GM21423 (cell line): ENCODE measurements at regions not wholly inside any gene's neighbourhood (a gene's known extent, or its start where the extent isn't known, plus 50 kb on each side); places are given as distances from the start of the nearest gene placed in this dataset.
A peak's percentile ranks its signal among the peaks of the same experiment; 100 is the strongest.
"Not testable (repeated sequence)": the region's sequence is repeated elsewhere in the genome, so short reads cannot be mapped to it uniquely, and the experiment has no call there.

ENCODE experiments used
- ATAC-seq: cut with Tn5 transposase; IDR thresholded peaks from one replicate; pipeline ENCODE4 v1.9.1; 2021; ENCODE audit warnings: mild to moderate bottlenecking, moderate library complexity; ENCODE audit not compliant: unreplicated experiment

DNA sequence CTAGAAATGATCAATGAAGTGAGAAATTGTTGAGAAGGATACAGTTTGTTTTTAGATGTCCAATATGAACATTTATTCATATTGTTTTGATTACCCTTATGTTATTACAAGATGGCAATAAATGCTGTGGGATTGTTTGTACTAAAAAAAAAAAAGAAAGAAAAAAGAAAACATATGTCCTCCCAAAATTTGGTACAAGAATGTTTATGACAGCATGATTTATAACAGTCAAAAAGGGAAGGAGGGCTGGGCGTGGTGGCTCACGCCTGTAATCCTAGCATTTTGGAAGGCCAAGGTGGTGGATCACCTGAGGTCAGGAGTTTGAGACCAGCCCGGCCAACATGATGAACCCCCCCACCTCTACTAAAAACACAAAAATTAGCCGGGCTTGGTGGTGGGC lies 78.5 kb upstream of the ID2 start:
- not testable (repeated sequence) for ATAC-seq

DNA sequence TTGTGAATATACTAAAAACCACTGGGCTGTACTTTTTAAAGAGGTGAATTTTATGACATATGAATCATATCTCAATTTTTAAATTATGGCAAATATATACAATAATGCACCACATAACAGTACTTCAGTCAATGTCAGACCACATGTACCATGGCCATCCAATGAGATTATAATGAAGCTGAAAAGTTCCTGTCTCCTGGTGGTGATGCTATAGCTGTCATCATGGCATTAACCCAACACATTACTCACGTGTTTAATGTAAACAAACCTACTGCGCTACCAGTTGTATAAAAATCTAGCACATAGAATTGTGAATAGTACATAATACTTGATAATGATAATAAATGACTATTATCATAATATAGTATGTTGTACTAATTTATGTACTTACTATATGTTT lies 77.6 kb upstream of the ID2 start:
- ATAC-seq, result no peak

DNA sequence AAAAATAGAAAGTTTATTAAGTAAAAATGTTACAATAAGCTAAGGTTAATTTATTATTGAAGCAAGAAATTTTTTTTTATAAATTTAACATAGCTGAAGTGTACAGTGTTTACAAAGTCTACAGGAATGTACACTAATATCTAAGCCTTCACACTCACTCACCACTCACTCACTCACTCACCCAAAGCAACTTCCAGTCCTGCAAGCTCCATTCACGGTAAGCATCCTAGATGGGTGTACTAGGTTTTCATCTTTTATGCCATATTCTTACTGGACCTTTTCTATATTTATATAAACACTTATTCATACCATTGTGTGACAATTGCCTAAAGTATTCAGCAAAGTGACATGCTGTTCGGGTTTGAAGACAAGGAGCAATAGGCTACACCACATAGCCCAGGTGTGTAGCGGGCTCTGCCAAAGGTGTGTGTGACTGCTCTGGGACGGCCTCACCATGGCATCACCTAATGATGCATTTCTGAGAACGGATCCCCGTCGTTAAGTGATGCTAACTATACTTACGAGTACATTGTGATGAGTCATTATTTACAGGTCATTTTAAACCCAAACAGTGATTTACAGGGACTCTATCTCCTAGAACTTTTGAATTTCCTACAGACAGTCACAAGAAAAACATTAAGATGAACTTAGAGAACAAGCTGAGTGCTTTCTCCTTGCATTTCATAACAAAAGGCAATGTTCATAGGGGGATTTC lies 76.3 kb upstream of the ID2 start:
- no peak for ATAC-seq

DNA sequence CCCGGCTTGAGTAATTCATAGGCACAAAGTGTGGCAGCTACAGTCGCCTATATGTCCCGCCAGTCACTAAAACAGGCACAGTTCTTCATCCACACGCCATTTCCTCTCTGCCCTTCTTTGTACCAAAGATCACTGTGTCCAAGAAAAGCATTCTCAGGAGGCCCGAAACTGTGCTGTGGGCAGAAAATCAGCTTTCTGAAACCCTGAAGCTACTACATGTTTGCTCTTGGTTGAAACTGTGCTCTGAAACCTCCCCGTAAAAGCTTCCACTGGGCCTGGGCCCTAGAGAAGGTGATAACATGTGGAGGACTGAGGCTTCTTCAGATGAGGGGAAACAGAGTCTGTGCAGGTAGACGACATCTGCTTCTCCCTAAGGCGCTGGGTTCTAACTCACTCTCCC lies 75.6 kb upstream of the ID2 start:
- peak; percentile 89 for ATAC-seq

DNA sequence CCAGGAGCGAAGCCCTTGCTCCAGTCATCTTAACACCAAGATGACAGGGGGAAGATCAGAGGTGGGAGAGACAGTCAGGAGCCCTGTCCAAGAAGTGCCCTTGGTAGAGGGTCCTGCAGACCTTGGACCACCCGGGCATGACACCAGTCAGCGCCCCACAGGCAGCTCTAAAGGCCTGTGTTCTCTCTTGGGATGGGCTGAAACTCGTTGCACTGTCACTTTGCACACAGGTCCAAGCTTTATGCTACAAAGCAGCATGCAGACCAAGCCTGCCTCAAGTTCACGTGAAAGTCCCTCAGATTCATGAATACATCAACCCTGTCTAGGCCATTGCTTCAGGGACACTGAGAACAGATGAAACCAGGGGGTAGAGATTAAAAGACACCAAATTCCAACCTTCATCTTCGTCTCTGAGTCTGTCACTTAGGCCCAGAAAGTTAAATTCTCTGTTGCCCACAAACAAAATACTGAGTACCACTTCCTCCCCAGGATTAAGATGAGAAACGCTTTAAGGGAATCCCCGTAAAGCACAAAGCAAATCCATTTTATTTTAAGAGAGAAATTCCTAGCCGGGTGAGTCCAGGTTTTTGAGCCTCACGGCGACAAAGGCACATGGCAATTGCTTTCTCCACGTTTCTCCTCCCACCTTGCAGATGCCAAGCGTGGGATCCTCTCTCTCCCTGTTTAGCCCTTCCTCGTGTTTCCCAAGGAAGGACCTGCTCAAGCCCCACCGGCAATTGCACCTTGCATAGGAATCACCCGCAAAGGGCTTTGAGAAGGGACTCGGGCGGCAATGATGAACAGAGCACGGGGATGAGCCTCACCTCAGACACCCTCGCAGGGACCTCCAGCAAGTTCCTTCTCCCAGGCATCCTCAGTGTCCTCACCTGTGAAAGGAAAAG lies 75.0 kb upstream of the ID2 start:
- peak; percentile 15 for ATAC-seq

DNA sequence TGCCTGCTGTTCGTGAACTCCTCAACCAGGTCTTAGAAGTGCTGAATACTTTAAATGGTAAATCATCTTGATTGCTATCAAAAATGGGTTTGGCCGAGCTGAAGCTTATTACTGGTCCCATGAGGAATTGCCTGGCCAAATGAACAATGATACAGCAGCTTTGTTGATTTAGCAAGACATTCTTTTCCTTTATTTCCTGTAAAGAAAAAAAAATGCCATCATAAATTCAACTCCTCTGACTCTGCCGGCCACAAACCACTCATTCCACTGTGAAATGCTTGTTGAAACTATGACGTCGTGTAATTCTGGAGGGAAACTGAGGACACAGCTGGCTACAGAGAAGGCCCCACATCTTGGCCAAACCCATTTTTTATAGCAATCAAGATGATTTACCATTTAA lies 74.2 kb upstream of the ID2 start:
- no peak for ATAC-seq

DNA sequence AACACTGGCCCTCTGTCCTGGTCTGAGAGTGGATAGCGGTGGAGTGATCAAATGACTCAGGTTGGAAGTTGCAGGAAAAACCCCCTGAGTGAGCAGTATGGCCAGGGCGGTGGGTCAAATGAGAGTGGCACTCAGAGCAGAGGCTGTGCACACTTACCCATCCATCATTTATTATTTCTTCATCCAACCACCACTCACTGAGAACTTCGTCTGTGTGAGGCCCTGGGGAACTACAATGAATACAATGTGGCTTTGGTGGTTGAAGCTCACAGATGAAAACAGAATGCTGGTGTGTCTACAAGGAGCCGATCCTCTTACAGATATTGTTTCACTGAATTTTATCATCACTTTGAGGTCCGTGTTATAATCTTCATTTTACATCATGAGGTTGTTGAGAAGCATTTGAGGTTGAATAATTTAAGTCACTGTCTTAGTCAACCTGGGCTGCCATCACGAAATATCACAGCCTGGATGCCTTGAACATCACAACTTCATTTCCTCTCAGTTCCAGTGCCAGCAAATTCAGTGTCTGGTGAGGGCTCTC lies 73.4 kb upstream of the ID2 start:
- no peak for ATAC-seq

DNA sequence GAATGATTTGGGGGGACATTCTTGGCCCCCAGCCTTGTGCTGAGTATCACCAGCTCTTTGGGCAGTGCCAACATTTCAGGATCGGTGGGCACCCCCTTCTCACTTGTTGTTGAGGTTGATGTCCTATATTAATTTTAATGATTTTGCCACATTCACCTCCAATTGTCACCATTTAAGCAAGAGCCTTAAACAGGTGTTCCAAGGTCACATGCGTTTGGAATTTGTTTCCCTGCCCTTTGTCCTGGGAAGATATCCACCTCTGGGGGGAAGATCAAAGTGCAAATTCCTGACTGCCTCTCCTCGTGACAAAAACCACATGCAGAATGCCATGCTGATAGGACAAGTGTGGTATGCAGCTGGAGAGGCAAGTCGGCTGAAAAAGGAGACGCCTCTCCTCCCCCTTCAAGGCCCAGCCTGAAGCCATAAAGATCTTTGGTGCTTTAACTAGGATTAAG lies 72.5 kb upstream of the ID2 start:
- no peak for ATAC-seq

DNA sequence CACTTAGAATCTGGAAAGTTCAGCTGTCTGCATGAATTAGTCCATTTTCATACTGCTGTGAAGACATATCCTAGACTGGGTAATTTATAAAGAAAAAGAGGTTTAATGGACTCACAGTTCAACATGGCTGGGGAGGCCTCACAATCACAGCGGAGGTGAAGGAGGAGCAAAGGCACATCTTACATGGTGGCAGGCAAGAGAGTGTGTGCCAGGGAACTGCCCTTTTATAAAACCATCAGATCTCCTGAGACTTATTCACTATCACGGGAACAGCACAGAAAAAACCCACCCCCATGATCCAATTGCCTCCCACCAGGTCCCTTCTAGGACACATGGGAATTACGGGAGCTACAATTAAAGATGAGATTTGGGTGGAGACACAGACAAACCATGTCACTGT lies 71.1 kb upstream of the ID2 start:
- ATAC-seq, result not testable (repeated sequence)

DNA sequence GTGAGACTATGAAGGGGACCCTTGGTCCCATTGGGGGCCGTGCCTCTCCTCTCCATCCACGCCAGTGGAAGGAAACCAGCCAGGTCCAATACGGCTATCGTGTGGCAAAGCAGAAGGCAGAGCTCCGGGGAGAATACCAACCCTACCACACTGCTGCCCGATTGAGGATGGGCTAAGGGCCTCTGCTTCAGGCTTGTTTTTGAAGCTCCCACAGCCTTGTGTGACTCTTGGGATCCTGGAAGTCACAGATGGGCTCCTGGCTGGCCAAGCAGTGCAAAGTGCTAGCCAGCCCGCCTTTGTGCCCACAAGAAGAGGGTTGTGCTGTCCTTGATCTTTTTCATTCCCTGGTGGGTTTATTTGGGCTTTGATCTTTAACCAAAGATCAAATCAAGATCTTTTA lies 70.6 kb upstream of the ID2 start:
- ATAC-seq, result no peak

DNA sequence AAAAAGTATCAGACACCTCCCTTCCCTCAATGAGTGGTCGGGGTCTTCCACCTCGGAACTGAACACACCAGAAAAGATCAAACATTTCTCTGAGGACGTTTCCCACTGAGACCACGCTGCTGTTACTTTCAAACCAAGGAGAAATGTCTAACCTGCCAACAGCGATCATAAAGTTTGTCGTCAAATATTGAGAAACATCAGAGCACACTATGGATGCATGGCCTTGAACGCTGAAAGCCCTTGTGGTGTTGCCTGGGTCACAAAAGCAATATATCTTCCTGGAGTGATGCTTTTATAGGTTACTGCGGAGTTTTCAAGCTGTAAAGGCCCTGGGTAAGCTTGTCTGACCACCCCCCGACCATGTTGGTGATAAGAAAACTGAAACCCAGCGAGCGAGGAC lies 70.2 kb upstream of the ID2 start:
- no peak for ATAC-seq

DNA sequence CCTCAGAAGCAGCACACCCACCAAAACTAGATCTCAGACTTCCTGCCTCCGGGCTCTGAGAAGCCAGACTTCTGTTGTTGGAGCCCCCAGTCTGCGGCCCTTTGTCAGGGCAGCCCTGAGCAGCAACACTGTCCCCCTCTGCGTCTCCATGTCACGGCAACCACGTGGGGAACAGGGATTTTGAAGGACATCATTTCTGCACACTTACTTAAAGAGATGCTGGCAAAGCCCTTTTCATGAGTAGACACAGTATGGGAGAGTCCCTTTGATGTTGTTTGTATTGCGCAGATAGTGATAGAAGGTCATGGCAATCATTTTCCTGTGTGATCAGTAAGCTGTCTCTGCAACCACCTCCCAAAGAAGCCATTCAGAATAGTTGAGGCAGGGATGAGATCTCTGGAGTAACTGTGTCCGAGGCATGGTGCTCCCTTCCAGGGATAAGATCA lies 69.1 kb upstream of the ID2 start:
- ATAC-seq, result no peak

DNA sequence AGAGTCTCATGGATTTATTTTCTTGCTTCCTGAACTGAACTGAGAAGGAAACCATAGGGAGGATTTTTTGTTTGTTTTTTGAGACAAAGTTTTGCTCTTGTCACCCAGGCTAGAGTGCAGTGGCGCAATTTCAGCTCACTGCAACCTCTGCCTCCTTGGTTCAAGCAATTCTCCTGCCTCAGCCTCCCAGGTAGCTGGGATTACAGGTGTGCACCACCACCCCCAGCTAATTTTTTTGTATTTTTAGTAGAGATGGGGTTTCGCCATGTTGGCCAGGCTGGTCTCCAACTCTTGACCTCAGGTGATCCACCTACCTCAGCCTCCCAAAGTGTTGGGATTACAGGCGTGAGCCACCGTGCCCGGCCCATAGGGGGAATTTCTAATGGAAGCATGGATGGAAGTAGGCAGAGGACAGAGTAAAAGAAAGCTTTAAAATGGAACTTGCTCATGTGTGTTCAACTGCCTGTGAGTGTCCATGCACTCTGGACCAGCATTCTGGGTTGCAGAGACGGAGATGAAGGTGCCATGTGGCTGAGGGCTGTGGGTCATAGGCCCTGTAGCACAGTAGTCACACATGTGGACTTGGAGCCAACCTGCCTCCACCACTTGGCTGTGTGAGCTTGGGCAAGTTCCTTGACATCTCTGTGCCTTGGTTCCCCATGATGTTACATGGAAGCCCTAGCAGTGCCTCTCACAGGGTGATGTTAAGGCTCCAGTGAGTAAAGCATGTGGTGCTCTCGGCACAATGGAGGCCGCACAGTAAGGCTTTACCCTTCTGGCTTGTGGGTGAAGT lies 68.5 kb upstream of the ID2 start:
- ATAC-seq, result not testable (repeated sequence)

DNA sequence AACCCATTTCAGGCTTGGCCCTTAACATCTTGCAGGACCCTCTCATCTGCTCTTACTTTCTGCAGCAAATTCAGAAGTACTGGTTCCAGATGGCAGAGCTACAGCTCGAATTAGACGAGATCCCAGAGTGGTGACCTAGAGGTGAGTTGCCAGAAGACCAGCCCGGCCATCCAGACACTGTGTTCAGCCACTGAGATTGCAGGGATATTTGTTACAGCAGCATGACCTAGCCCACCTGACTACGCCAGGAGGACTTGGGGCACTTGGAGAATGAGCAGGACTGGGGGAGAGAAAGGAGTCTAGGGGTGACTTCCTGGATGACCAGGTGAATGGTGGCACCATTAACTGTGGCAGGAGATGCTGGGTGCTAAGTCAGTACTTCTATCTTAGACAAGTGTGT lies 67.2 kb upstream of the ID2 start:
- no peak for ATAC-seq

DNA sequence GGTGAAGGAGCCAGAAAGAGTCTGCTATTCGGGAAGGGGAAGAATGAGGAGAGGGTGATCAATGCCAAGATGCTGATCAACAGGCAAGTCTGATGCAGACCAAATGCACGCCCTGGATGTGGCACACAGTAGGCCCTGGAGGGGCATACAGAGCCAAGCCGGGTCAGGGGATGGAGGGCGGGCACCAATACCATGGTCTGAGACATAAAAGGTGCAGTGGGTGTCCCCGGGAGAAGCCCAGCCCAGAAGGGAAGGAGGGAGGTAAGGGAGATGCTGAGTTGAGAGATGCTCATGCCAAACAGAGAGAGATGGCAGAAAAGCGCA lies 66.6 kb upstream of the ID2 start:
- ATAC-seq, result no peak

DNA sequence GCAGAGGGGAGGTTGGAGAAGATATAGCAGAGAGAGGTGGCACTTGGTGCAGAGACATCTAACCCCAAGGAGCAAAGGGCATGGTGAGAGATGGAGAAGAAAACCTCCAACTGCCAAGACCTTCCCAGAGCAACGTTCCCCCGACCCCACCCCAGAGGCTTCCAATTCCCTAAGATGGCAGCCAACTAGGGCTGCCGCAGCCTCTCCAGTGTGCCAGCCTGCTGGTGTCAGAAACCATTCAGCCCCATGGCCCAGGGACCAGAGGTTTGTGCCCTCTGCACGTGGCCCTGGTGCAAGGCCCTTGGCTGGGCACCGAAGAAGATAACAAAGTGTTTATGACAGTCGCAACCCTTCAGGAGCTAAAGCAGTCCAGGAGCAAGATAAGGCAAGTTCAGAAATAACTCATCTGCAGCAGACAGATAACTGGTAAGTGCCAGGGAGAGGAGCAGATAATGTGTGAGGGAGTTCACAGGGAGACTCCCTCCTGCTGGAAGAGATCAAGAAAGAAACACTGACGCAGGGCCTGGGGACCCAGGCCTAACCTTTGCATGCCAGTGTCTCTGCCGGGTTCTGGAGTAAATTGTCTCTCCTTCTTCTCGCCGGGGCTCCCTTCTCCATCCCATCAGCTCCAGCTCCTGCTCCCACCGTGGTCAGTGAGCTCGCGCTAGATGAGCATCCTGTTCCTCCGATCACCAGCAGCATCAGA lies 66.1 kb upstream of the ID2 start:
- no peak for ATAC-seq

DNA sequence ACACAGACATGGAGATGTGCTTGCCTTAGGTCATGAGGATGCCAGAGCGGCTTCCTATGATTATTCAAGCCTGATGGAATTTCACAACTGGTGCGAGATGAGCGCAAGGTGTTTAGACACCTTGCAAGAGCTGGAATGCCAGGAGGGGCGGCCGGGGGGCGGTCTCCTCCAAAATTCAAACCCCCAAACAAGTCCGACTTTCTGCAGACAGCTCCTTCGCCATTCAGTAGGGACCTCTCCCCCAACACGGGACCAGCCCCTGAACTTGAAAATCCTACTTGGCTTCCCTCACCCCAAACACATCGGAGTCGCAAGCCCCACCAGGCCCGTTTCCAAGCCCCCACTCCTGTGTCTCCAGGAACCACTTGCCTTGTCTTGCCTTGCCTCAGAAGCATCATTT lies 64.8 kb upstream of the ID2 start:
- ATAC-seq, result no peak

DNA sequence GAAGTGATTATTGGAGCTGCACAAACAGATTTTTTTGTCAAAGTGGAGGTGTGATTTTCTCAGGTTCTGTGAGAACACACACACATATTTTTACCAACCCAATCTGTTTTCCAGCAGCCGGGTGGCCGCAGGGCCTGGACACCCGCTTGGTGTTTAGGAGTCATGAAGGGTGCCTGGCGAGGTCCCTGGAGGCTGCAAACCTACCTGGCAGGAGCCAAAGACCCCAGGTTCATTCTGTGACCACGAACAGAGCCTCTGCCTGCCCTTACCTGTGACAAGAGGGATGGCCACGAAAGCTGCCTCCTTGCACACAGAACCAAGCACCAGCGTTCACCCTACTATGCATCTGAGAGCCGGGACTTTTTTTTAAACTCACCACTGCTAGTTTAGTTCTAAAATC lies 64.3 kb upstream of the ID2 start:
- ATAC-seq, result no peak

DNA sequence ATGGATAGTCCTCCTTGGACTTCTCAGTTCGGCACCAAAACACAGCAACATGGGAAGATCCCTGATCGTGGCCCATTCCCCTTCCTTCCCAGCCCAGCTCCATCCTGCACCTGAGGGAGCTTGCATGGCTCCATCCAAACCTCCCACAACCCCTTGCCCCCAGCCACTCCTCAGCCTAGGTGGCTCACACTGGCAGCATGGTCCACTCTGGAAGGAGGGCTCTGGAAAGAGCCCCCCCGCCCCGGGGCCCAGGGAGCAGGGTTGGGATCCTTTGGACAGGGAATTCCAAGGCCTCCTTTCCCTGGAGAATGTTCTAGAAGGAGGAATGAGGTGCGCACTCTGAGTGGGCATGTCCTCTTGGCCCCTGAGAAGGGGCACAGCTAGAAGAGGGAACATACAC lies 62.8 kb upstream of the ID2 start:
- no peak for ATAC-seq

DNA sequence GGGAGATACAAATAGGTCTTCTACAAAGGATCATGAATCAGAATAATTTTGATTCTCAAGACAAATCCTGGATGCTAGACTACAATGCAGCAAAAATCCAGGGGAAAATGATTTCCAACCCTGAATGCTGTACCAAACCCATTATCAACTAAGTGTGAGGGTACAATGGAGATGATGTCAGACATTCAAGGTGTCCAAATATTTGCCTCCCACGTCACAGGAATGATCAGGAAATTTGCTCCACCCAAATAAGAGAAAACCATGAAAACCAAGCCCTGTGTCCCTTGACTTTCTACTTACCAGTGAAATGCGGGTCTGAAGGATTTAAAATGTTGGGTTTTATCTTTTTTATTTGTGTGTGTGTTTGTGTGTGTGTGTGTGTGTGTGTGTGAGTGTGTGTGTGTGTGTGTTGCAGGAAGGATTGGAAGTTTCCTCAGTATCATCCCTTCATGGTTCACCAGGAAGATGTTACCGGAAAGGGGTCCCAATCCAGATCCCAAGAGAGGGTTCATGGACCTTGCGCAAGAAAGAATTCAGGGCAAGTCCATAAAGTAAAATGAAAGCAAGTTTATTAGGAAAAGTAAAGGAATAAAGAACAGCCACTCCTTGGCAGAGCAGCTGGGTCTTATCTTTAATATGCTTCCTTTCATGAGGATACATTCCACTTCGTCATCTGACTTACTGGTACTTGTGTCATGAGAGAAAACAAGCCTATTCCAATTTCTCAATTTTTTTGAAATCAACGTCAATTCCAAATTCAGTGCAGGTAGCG lies 61.1 kb upstream of the ID2 start:
- ATAC-seq, result no peak
